ENCODE measurements at regions not wholly inside any gene's neighbourhood (a gene's known extent, or its start where the extent isn't known, plus 50 kb on each side); places are given as distances from the start of the nearest gene placed in this dataset.

GRCh38 chr20:6618051-6618450 lies 149.4 kb upstream of the BMP2 start:
- no peaks in the 10 kb centered on the region for H3K4me1 ChIP-seq
- no peak for DNase-seq (ENCODE audit: low spot score in 2 of 2)
- no peak overlapping the region for H3K27ac ChIP-seq
- no peaks in the 10 kb centered on the region for H3K36me3 ChIP-seq
- no peaks in the 10 kb centered on the region for H3K9me3 ChIP-seq
- TF ChIP-seq POLR2AphosphoS5 (IDR thresholded peaks at IDR 0.05) (no peak), CTCF (IDR thresholded peaks at IDR 0.05) (no peak), POLR2A (IDR thresholded peaks at IDR 0.05) (no peak)
- intact Hi-C loops (cut with DNase I; ENCODE audit: low total_unique reads): loop anchor here (5.0 kb wide), 1 partner anchor 404 kb away; no protein-coding TSS in a partner anchor
- no peaks in the 10 kb centered on the region for H3K27me3 ChIP-seq
- no peak overlapping the region for H3K4me3 ChIP-seq

GRCh38 chr20:6616421-6616820 lies 151.1 kb upstream of the BMP2 start:
- H3K9me3 ChIP-seq: no peaks in the 10 kb centered on the region
- TF ChIP-seq POLR2A (IDR thresholded peaks at IDR 0.05): no peak
- no peaks in the 10 kb centered on the region for H3K36me3 ChIP-seq
- no peak for DNase-seq (ENCODE audit: low spot score in 2 of 2)
- no peak overlapping the region for H3K4me3 ChIP-seq
- no peaks in the 10 kb centered on the region for H3K27me3 ChIP-seq
- intact Hi-C loops (cut with DNase I; ENCODE audit: low total_unique reads): loop anchor here (5.0 kb wide), 1 partner anchor 406 kb away; no protein-coding TSS in a partner anchor
- no peaks in the 10 kb centered on the region for H3K4me1 ChIP-seq
- H3K27ac ChIP-seq: no peak overlapping the region

GRCh38 chr20:6614836-6615235 lies 152.7 kb upstream of the BMP2 start:
- Histone ChIP-seq H3K4me3 (no peak overlapping the region), H3K27ac (no peak overlapping the region), H3K4me1 (no peaks in the 10 kb centered on the region), H3K9me3 (no peaks in the 10 kb centered on the region), H3K36me3 (no peaks in the 10 kb centered on the region), H3K27me3 (no peaks in the 10 kb centered on the region)
- no peak for TF ChIP-seq CTCF (IDR thresholded peaks at IDR 0.05)
- TF ChIP-seq POLR2A (IDR thresholded peaks at IDR 0.05): no peak
- no peak for TF ChIP-seq POLR2AphosphoS5 (IDR thresholded peaks at IDR 0.05)
- intact Hi-C loops (cut with DNase I; ENCODE audit: low total_unique reads): loop anchor here (5.0 kb wide), 1 partner anchor 407 kb away; no protein-coding TSS in a partner anchor
- DNase-seq (ENCODE audit: low spot score in 2 of 2): no peak

GRCh38 chr20:6613280-6613861 lies 154.1 kb upstream of the BMP2 start:
- H3K27ac ChIP-seq: no peak overlapping the region
- no peaks in the 10 kb centered on the region for H3K36me3 ChIP-seq
- TF ChIP-seq POLR2A (IDR thresholded peaks at IDR 0.05) (no peak), POLR2AphosphoS5 (IDR thresholded peaks at IDR 0.05) (no peak), CTCF (IDR thresholded peaks at IDR 0.05) (no peak)
- no peak overlapping the region for H3K4me3 ChIP-seq
- H3K4me1 ChIP-seq: no peaks in the 10 kb centered on the region
- H3K9me3 ChIP-seq: no peaks in the 10 kb centered on the region
- DNase-seq (ENCODE audit: low spot score in 2 of 2): no peak
- H3K27me3 ChIP-seq: no peaks in the 10 kb centered on the region
- intact Hi-C loops (cut with DNase I; ENCODE audit: low total_unique reads): no loop called here

- Histone ChIP-seq H3K4me3 (no peak overlapping the region), H3K4me1 (no peaks in the 10 kb centered on the region), H3K27me3 (no peaks in the 10 kb centered on the region), H3K36me3 (no peaks in the 10 kb centered on the region), H3K9me3 (no peaks in the 10 kb centered on the region), H3K27ac (no peak overlapping the region)
- TF ChIP-seq POLR2A (IDR thresholded peaks at IDR 0.05) (no peak), POLR2AphosphoS5 (IDR thresholded peaks at IDR 0.05) (no peak), CTCF (IDR thresholded peaks at IDR 0.05) (no peak)
- DNase-seq (ENCODE audit: low spot score in 2 of 2): no peak
- intact Hi-C loops (cut with DNase I; ENCODE audit: low total_unique reads): no loop called here
Observed at GRCh38 chr20:6612606-6612923, 154.9 kb upstream of the BMP2 start.

All from breast epithelium (tissue), 4 donors.